ENCODE measurements at regions not wholly inside any gene's neighbourhood (a gene's known extent, or its start where the extent isn't known, plus 50 kb on each side); places are given as distances from the start of the nearest gene placed in this dataset.
"Not testable (repeated sequence)": the region's sequence is repeated elsewhere in the genome, so short reads cannot be mapped to it uniquely, and the experiment has no call there.

DNA sequence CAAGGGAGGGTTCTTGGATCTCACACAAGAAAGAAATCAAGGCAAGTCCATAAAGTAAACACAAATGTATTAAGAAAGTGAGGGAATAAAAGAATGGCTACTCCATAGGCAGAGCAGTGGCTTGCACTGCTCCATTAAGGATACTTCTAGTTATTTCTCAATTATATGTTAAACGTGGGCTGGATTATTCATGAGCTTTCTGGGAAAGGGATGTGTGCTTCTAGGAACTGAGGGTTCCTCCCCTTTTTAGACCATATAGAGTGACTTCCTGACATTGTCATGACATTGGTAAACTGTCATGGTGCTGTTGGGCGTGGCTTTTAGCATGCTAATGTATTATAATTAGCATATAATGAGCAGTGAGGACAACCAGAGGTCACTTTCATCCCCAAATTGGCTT lies 108.4 kb downstream of the SPIN4 start:
- CTCF ChIA-PET (ENCODE audit: partially characterized antibody); H4K5ac ChIP-seq (ENCODE audit: insufficient read length, low read depth, low read length); H2BK12ac ChIP-seq (ENCODE audit: low read depth, low read length); H3K14ac ChIP-seq (ENCODE audit: insufficient read length); H3K36me3 ChIP-seq (ENCODE audit: control insufficient read depth in 2 of 4, insufficient read depth in 4 of 4, low read length in 3 of 4); H3K79me2 ChIP-seq (ENCODE audit: control insufficient read depth in 1 of 2, insufficient read depth in 2 of 2, low read length in 2 of 2); H3K27me3 ChIP-seq (replicated peaks in 1 of 4; ENCODE audit: control insufficient read depth in 3 of 4, extremely low read depth in 1 of 4, insufficient read depth in 3 of 4, low read length in 3 of 4); H4K20me1 ChIP-seq (replicated peaks in 1 of 2; ENCODE audit: control insufficient read depth in 1 of 2, insufficient read depth in 2 of 2, low read length in 2 of 2); H4K91ac ChIP-seq (replicated peaks; ENCODE audit: insufficient read length, low read length); H2BK20ac ChIP-seq (ENCODE audit: low read length); H3K9ac ChIP-seq (replicated peaks in 1 of 4; ENCODE audit: extremely low read depth in 1 of 4, low read depth in 3 of 4, low read length in 3 of 4); H3K27ac ChIP-seq (ENCODE audit: low read depth, low read length); H2AFZ ChIP-seq (ENCODE audit: low read length); H3K9me3 ChIP-seq (ENCODE audit: insufficient read depth in 2 of 2, low read depth in 1 of 2, low read length in 1 of 2); FAIRE-seq; H3K23me2 ChIP-seq (ENCODE audit: low read depth, low read length); POLR2A ChIA-PET (ENCODE audit: partially characterized antibody); H4K8ac ChIP-seq (ENCODE audit: extremely low read depth, insufficient read depth, low read length); H2BK120ac ChIP-seq (replicated peaks; ENCODE audit: low read depth, low read length); H3K4ac ChIP-seq (replicated peaks; ENCODE audit: insufficient read length, low read depth, low read length); H2AK5ac ChIP-seq (ENCODE audit: low read depth, low read length); DNase-seq (ENCODE audit: low read depth in 1 of 2, low spot score in 2 of 2); H2BK5ac ChIP-seq (ENCODE audit: low read depth, low read length); H2BK15ac ChIP-seq (ENCODE audit: low read length); H3K18ac ChIP-seq (ENCODE audit: extremely low read depth, low read length); H3K79me1 ChIP-seq (ENCODE audit: low read depth, low read length); H3K23ac ChIP-seq (ENCODE audit: insufficient read length); H3K4me3 ChIP-seq (ENCODE audit: extremely low read depth in 1 of 4, insufficient read depth in 2 of 4, low read depth in 3 of 4, low read length in 4 of 4); H3K4me1 ChIP-seq (replicated peaks in 1 of 4; ENCODE audit: control insufficient read depth in 3 of 4, insufficient read depth in 4 of 4, low read length in 3 of 4); H3K4me2 ChIP-seq (ENCODE audit: insufficient read depth in 1 of 2, low read depth in 2 of 2, low read length in 2 of 2); H3K56ac ChIP-seq (replicated peaks; ENCODE audit: insufficient read length, low read depth, low read length): not testable (repeated sequence)
- WGBS, 2 experiments (ENCODE audit: extremely low coverage in 1 of 2, insufficient coverage in 1 of 2, insufficient read length in 1 of 2, insufficient replicate concordance in 2 of 2, low coverage in 1 of 2, low lambda C conversion rate in 2 of 2, missing lambda C conversion rate in 1 of 2), result no CpG with 5 or more reads among the region's 2 CpGs

- H3K56ac ChIP-seq (replicated peaks; ENCODE audit: insufficient read length, low read depth, low read length); H2BK5ac ChIP-seq (ENCODE audit: low read depth, low read length); H2BK15ac ChIP-seq (ENCODE audit: low read length); H3K4me1 ChIP-seq (replicated peaks in 1 of 4; ENCODE audit: control insufficient read depth in 3 of 4, insufficient read depth in 4 of 4, low read length in 3 of 4); H3K4ac ChIP-seq (replicated peaks; ENCODE audit: insufficient read length, low read depth, low read length); H4K8ac ChIP-seq (ENCODE audit: extremely low read depth, insufficient read depth, low read length); H3K79me2 ChIP-seq (ENCODE audit: control insufficient read depth in 1 of 2, insufficient read depth in 2 of 2, low read length in 2 of 2); H3K27me3 ChIP-seq (replicated peaks in 1 of 4; ENCODE audit: control insufficient read depth in 3 of 4, extremely low read depth in 1 of 4, insufficient read depth in 3 of 4, low read length in 3 of 4); H3K4me3 ChIP-seq (ENCODE audit: extremely low read depth in 1 of 4, insufficient read depth in 2 of 4, low read depth in 3 of 4, low read length in 4 of 4); H3K4me2 ChIP-seq (ENCODE audit: insufficient read depth in 1 of 2, low read depth in 2 of 2, low read length in 2 of 2); H3K9me3 ChIP-seq (ENCODE audit: insufficient read depth in 2 of 2, low read depth in 1 of 2, low read length in 1 of 2); H4K91ac ChIP-seq (replicated peaks; ENCODE audit: insufficient read length, low read length); DNase-seq (ENCODE audit: low read depth in 1 of 2, low spot score in 2 of 2); POLR2A ChIA-PET (ENCODE audit: partially characterized antibody); H2AK5ac ChIP-seq (ENCODE audit: low read depth, low read length); H3K14ac ChIP-seq (ENCODE audit: insufficient read length); H3K18ac ChIP-seq (ENCODE audit: extremely low read depth, low read length); H3K27ac ChIP-seq (ENCODE audit: low read depth, low read length); H2BK120ac ChIP-seq (replicated peaks; ENCODE audit: low read depth, low read length); H3K36me3 ChIP-seq (ENCODE audit: control insufficient read depth in 2 of 4, insufficient read depth in 4 of 4, low read length in 3 of 4); H2BK12ac ChIP-seq (ENCODE audit: low read depth, low read length); H2BK20ac ChIP-seq (ENCODE audit: low read length); H3K23ac ChIP-seq (ENCODE audit: insufficient read length); H3K9ac ChIP-seq (replicated peaks in 1 of 4; ENCODE audit: extremely low read depth in 1 of 4, low read depth in 3 of 4, low read length in 3 of 4); H2AFZ ChIP-seq (ENCODE audit: low read length); H3K79me1 ChIP-seq (ENCODE audit: low read depth, low read length); FAIRE-seq; H4K5ac ChIP-seq (ENCODE audit: insufficient read length, low read depth, low read length); H3K23me2 ChIP-seq (ENCODE audit: low read depth, low read length); H4K20me1 ChIP-seq (replicated peaks in 1 of 2; ENCODE audit: control insufficient read depth in 1 of 2, insufficient read depth in 2 of 2, low read length in 2 of 2); CTCF ChIA-PET (ENCODE audit: partially characterized antibody): not testable (repeated sequence)
- WGBS, 2 experiments (ENCODE audit: extremely low coverage in 1 of 2, insufficient coverage in 1 of 2, insufficient read length in 1 of 2, insufficient replicate concordance in 2 of 2, low coverage in 1 of 2, low lambda C conversion rate in 2 of 2, missing lambda C conversion rate in 1 of 2), result no CpG with 5 or more reads among the region's 2 CpGs
Observed at GRCh38 chrX:63235963-63236362, 115.2 kb downstream of the SPIN4 start.

Measured in H1 (cell line).